Mucosa of descending colon (tissue), 3 donors: ENCODE measurements at regions not wholly inside any gene's neighbourhood (a gene's known extent, or its start where the extent isn't known, plus 50 kb on each side); places are given as distances from the start of the nearest gene placed in this dataset.

ENCODE experiments used
- ATAC-seq: fragments of 200-7000 bp; cut with Tn5 transposase; one replicate; pipeline ENCODE4 v1.9.1; 2020; ENCODE audit warnings: mild to moderate bottlenecking, moderate library complexity
- DNase-seq, 3 donors: peaks; one replicate each; pipeline ENCODE4 v3.0.0-alpha.2; 2020
- H3K36me3 ChIP-seq: fragments of 200-600 bp; one replicate; pipeline ENCODE4 v1.8.0; 2021; ENCODE audit warnings: low read depth, mild to moderate bottlenecking
- H3K4me1 ChIP-seq: fragments of 200-600 bp; one replicate; pipeline ENCODE4 v1.8.0; 2021; ENCODE audit warnings: low read depth, mild to moderate bottlenecking
- H3K4me3 ChIP-seq: fragments of 200-600 bp; one replicate; pipeline ENCODE4 v1.8.0; 2021; ENCODE audit warnings: mild to moderate bottlenecking
- H3K9me3 ChIP-seq: fragments of 200-600 bp; one replicate; pipeline ENCODE4 v1.8.0; 2021; ENCODE audit warnings: mild to moderate bottlenecking
- intact Hi-C, 2 donors: fragments of 100-400 bp; cut with DNase I in 1 of 2; cut with micrococcal nuclease in 1 of 2; formaldehyde crosslinking; loops; one replicate each; pipeline versions ENCODE4 v1.11.0 to v1.11.1; 2022; cut with DNase I, micrococcal nuclease
- TF ChIP-seq, protein P1 (sequence below): fragments of 200-600 bp; IDR thresholded peaks from one replicate; pipeline ENCODE4 v1.8.0; 2022; ENCODE audit warnings: antibody characterized with exemption, mild to moderate bottlenecking
- donor health status: DM: no; HTN: no; CAD: no; lungs with moderate emphysema.
- donor health status: DM: no; HTN: no; CAD: no.
- donor health status: DM: no; HTN: yes; CAD: no.

- TF ChIP-seq, protein P1, sequence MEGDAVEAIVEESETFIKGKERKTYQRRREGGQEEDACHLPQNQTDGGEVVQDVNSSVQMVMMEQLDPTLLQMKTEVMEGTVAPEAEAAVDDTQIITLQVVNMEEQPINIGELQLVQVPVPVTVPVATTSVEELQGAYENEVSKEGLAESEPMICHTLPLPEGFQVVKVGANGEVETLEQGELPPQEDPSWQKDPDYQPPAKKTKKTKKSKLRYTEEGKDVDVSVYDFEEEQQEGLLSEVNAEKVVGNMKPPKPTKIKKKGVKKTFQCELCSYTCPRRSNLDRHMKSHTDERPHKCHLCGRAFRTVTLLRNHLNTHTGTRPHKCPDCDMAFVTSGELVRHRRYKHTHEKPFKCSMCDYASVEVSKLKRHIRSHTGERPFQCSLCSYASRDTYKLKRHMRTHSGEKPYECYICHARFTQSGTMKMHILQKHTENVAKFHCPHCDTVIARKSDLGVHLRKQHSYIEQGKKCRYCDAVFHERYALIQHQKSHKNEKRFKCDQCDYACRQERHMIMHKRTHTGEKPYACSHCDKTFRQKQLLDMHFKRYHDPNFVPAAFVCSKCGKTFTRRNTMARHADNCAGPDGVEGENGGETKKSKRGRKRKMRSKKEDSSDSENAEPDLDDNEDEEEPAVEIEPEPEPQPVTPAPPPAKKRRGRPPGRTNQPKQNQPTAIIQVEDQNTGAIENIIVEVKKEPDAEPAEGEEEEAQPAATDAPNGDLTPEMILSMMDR: no peak
- ATAC-seq: no peak
- Histone ChIP-seq H3K36me3 (no peaks in the 10 kb centered on the region), H3K9me3 (no peaks in the 10 kb centered on the region), H3K4me1 (no peaks in the 10 kb centered on the region), H3K4me3 (no peak overlapping the region)
- no peak for DNase-seq
- intact Hi-C loops: no loop called here
These were observed 253.9 kb upstream of the BMP2 start for GRCh38 chr20:6513599-6513998.

DNA sequence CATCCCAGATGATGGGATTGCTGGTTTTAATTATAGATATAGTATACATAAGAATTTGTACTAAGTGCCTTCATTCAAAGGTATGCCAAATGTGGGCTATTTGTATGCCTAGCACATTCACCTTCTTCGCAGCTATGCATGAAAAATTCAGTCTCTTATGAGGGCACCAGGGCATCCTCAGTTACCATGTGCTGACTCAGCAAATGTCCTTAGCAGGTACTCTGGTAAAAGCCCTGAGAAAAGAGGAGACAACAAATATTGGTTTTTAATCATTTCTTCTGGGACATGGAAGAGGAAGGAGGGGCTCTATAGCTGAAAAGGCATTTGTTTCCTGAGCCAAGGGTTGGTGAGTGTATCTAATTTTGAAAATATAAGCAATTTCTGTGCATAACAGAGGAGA, 258.1 kb upstream of the BMP2 start:
- Histone ChIP-seq H3K9me3 (no peaks in the 10 kb centered on the region), H3K36me3 (no peaks in the 10 kb centered on the region), H3K4me1 (no peaks in the 10 kb centered on the region), H3K4me3 (no peak overlapping the region)
- TF ChIP-seq, protein P1: no peak
- no peak for ATAC-seq
- DNase-seq: no peak
- intact Hi-C loops: no loop called here

- DNase-seq (no peak), ATAC-seq (no peak)
- Histone ChIP-seq H3K4me1 (no peaks in the 10 kb centered on the region), H3K36me3 (no peaks in the 10 kb centered on the region), H3K4me3 (no peak overlapping the region), H3K9me3 (no peaks in the 10 kb centered on the region)
- TF ChIP-seq, protein P1: no peak
- intact Hi-C loops: no loop called here
These were observed 260.6 kb upstream of the BMP2 start for GRCh38 chr20:6506906-6507305.

- Histone ChIP-seq H3K36me3 (no peaks in the 10 kb centered on the region), H3K9me3 (no peaks in the 10 kb centered on the region), H3K4me1 (no peaks in the 10 kb centered on the region), H3K4me3 (no peak overlapping the region)
- intact Hi-C loops: no loop called here
- ATAC-seq (no peak), DNase-seq (no peak)
- TF ChIP-seq, protein P1: no peak
These were observed 262.7 kb upstream of the BMP2 start for GRCh38 chr20:6504826-6505225.

DNA sequence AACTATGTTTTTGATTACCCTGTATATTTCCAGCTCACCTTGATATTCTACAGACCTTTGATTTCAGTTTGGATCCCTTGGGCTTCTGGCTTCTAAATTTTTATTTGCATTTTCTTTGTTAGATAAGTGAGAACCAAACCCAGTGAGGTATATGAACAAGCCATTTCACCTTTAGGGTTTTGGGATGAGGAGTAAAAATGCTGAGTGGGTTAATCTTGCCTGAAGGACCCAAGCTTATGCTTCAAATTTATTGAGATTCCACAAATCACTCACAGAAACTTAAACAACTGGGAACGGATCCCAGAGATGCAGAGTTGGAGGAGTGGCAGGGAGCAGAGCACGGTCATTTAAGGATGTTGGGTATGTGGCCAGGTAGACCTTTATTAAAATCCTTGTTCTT, 263.3 kb upstream of the BMP2 start:
- intact Hi-C loops: no loop called here
- DNase-seq: no peak
- Histone ChIP-seq H3K9me3 (no peaks in the 10 kb centered on the region), H3K4me1 (no peaks in the 10 kb centered on the region), H3K4me3 (no peak overlapping the region), H3K36me3 (no peaks in the 10 kb centered on the region)
- ATAC-seq: no peak
- TF ChIP-seq, protein P1: no peak

DNA sequence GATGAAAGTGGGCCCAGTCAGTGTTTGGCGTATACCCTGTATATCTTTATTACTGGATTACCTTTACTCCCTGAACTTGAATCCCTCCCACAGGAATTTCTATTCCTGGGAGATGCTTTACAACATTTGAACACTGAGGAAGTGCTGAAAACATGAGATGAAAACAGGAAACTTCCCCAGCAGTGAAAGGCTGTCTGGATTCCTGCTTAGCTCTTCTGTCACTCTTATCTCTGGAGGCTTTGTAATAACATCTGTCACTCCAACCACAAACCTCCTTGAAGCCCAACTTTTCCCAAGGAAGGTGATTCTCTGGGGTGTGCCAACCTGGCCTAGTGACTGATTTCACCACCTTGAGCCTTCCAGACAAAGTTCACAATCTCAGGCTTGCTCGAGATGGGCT, 264.5 kb upstream of the BMP2 start:
- H3K36me3 ChIP-seq: no peaks in the 10 kb centered on the region
- no peaks in the 10 kb centered on the region for H3K4me1 ChIP-seq
- H3K9me3 ChIP-seq: no peaks in the 10 kb centered on the region
- no peak for DNase-seq
- intact Hi-C loops: no loop called here
- H3K4me3 ChIP-seq: no peak overlapping the region
- ATAC-seq: no peak
- TF ChIP-seq, protein P1: no peak
